AG09309 (cell line): ENCODE measurements at regions not wholly inside any gene's neighbourhood (a gene's known extent, or its start where the extent isn't known, plus 50 kb on each side); places are given as distances from the start of the nearest gene placed in this dataset.

ENCODE experiments used
- DNase-seq: peaks from one replicate; pipeline ENCODE4 v3.0.0-alpha.2; 2010; ENCODE audit warnings: low read depth
- H3K4me3 ChIP-seq: 2 replicates; pipeline ENCODE4 v1.5.1; 2011; ENCODE audit warnings: mild to moderate bottlenecking, low read depth, low read length, moderate library complexity; ENCODE audit not compliant: control insufficient read depth
- CTCF ChIP-seq: IDR thresholded peaks from 2 replicates; pipeline ENCODE4 v1.5.1; 2011; ENCODE audit warnings: mild to moderate bottlenecking, low read depth, low read length, inconsistent platforms; ENCODE audit not compliant: insufficient read depth, control insufficient read depth; ENCODE audit errors: missing control alignments

GRCh38 chr5:171692107-171692506, 93.5 kb upstream of the SMIM23 start:
- H3K4me3 ChIP-seq = no peak overlapping the region
- DNase-seq = no peak
- TF ChIP-seq CTCF = no peak

- H3K4me3 ChIP-seq = no peak overlapping the region
- no peak for DNase-seq
Measured at GRCh38 chr5:171692936-171693335, 92.7 kb upstream of the SMIM23 start.

GRCh38 chr5:171693412-171693811, 92.2 kb upstream of the SMIM23 start:
- no peak overlapping the region for H3K4me3 ChIP-seq
- no peak for TF ChIP-seq CTCF
- no peak for DNase-seq

More at GRCh38 chr5:171692936-171693335, 92.7 kb upstream of the SMIM23 start:
- no peak for TF ChIP-seq CTCF

GRCh38 chr5:171695804-171696203, 89.8 kb upstream of the SMIM23 start:
- no peak overlapping the region for H3K4me3 ChIP-seq
- no peak for DNase-seq
- no peak for TF ChIP-seq CTCF

- TF ChIP-seq CTCF = no peak
- no peak overlapping the region for H3K4me3 ChIP-seq
- no peak for DNase-seq
Measured at GRCh38 chr5:171697221-171698102, 88.2 kb upstream of the SMIM23 start.

- no peak for TF ChIP-seq CTCF
- DNase-seq = no peak
Measured at GRCh38 chr5:171700318-171700912, 85.2 kb upstream of the SMIM23 start.

More at GRCh38 chr5:171700318-171700912, 85.2 kb upstream of the SMIM23 start:
- no peak overlapping the region for H3K4me3 ChIP-seq
